HCT116 (cell line): ENCODE measurements at regions not wholly inside any gene's neighbourhood (a gene's known extent, or its start where the extent isn't known, plus 50 kb on each side); places are given as distances from the start of the nearest gene placed in this dataset.

Experiments
- ATAC-seq: fragments of 200-7000 bp; cut with Tn5 transposase; 2 replicates; pipeline ENCODE4 v1.9.1; 2020; ENCODE audit warnings: mild to moderate bottlenecking, moderate library complexity
- BruUV-seq: library from RNA; stranded (reverse); fragments of 400-500 nt; replicated peaks from 2 replicates; lab custom pipeline; 2021; lab: Mats Ljungman, UMichigan
- CTCF ChIA-PET: fragments of 300-600 bp; sonication (Branson Sonifier 250); formaldehyde crosslinking; loops from one replicate; lab custom pipeline; 2021; ENCODE audit warnings: antibody characterized with exemption; lab: Charles Lee
- POLR2A ChIA-PET: fragments of 300-600, 350-600 bp; sonication (Branson Sonifier 250); formaldehyde crosslinking; loops from one replicate; lab custom pipeline; 2021; ENCODE audit warnings: antibody characterized with exemption; lab: Charles Lee
- RAD21 ChIA-PET, 2 experiments: fragments of 300-600 bp; sonication (Branson Sonifier 250); formaldehyde crosslinking; loops; one replicate each; lab custom pipeline; 2023; ENCODE audit warnings: low total read pairs in 2 of 2; ENCODE audit not compliant: uncharacterized antibody in 2 of 2, unreplicated experiment in 2 of 2, low non-redundant PET in 1 of 2; lab: Charles Lee
- DNase-seq: peaks from one replicate; pipeline ENCODE4 v3.0.0-alpha.2; 2010; ENCODE audit warnings: low read depth, low spot score
- H2AFZ ChIP-seq: fragments of 200-600 bp; shearing (Covaris generic), sonication (generic); 2 replicates; pipeline ENCODE4 v1.6.1; 2017; ENCODE audit warnings: low read depth, mixed run types, mixed read lengths, antibody characterized with exemption, low read length; ENCODE audit not compliant: poor library complexity, severe bottlenecking
- H3K27ac ChIP-seq: 2 replicates; pipeline ENCODE4 v1.5.1; 2012; ENCODE audit warnings: low read depth, low read length
- H3K27me3 ChIP-seq: fragments of 200-600 bp; sonication (generic); 2 replicates; pipeline ENCODE4 v1.6.1; 2016; ENCODE audit warnings: mixed run types, low read length, mixed read lengths; ENCODE audit not compliant: insufficient read depth
- H3K36me3 ChIP-seq, 2 experiments: fragments of 200-500 bp in 1 of 2; fragments of 200-600 bp in 1 of 2; sonication (Bioruptor generic) in 1 of 2; sonication (generic) in 1 of 2; 2 replicates each; pipeline versions ENCODE4 v1.5.1 to v1.6.1; 2014 to 2016; ENCODE audit warnings: low read length in 2 of 2, inconsistent platforms in 1 of 2, mixed read lengths in 1 of 2, mixed run types in 1 of 2; ENCODE audit not compliant: insufficient read depth in 2 of 2, control insufficient read depth in 1 of 2
- H3K4me1 ChIP-seq, 2 experiments: fragments of 200-600 bp in 1 of 2; sonication (generic) in 1 of 2; 2 replicates each; pipeline versions ENCODE4 v1.5.1 to v1.6.1; 2012 to 2017; ENCODE audit warnings: low read length in 2 of 2, inconsistent platforms in 1 of 2, mild to moderate bottlenecking in 1 of 2, mixed read lengths in 1 of 2, mixed run types in 1 of 2, moderate library complexity in 1 of 2; ENCODE audit not compliant: insufficient read depth in 2 of 2, control insufficient read depth in 1 of 2
- H3K4me2 ChIP-seq: fragments of 200-600 bp; sonication (generic); 2 replicates; pipeline ENCODE4 v1.6.1; 2017; ENCODE audit warnings: mixed run types, low read length, mixed read lengths
- H3K4me3 ChIP-seq, 2 experiments: fragments of 200-600 bp in 1 of 2; sonication (generic) in 1 of 2; replicated peaks in 1 of 2; 2 replicates each; pipeline ENCODE4 v1.5.1; 2011 to 2016; ENCODE audit warnings: low read length in 2 of 2, control low read depth in 1 of 2, low read depth in 1 of 2, mild to moderate bottlenecking in 1 of 2, mixed read lengths in 1 of 2, mixed run types in 1 of 2
- H3K79me2 ChIP-seq: fragments of 200-600 bp; sonication (generic); 2 replicates; pipeline ENCODE4 v1.6.1; 2017; ENCODE audit warnings: mild to moderate bottlenecking, mixed run types, low read length, moderate library complexity, mixed read lengths; ENCODE audit not compliant: insufficient read depth
- H3K9ac ChIP-seq: fragments of 200-600 bp; sonication (generic); 2 replicates; pipeline ENCODE4 v1.6.1; 2016; ENCODE audit warnings: low read length, mixed read lengths
- H3K9me2 ChIP-seq: fragments of 200-600 bp; sonication (generic), shearing (Covaris generic); 2 replicates; pipeline ENCODE4 v1.6.1; 2017; ENCODE audit warnings: mixed run types, mild to moderate bottlenecking, moderate library complexity; ENCODE audit not compliant: insufficient read depth
- H3K9me3 ChIP-seq, 2 experiments: fragments of 200-500 bp in 1 of 2; fragments of 200-600 bp in 1 of 2; sonication (Bioruptor generic) in 1 of 2; sonication (generic) in 1 of 2; 2 replicates each; pipeline ENCODE4 v1.6.1; 2014 to 2017; ENCODE audit warnings: low read length in 2 of 2, mixed read lengths in 2 of 2, inconsistent platforms in 1 of 2, low read depth in 1 of 2, mild to moderate bottlenecking in 1 of 2, mixed run types in 1 of 2, moderate library complexity in 1 of 2; ENCODE audit not compliant: control insufficient read depth in 1 of 2, insufficient read depth in 1 of 2
- H4K20me1 ChIP-seq: fragments of 200-600 bp; sonication (generic), shearing (Covaris generic); 2 replicates; pipeline ENCODE4 v1.6.1; 2017; ENCODE audit warnings: mixed run types, mild to moderate bottlenecking, moderate library complexity; ENCODE audit not compliant: insufficient read depth
- CBX3 ChIP-seq: IDR thresholded peaks from 2 replicates; pipeline ENCODE4 v1.6.1; 2012; ENCODE audit warnings: low read depth
- CEBPB ChIP-seq: IDR thresholded peaks from 2 replicates; pipeline ENCODE4 v1.6.1; 2012; ENCODE audit warnings: low read depth
- ELF1 ChIP-seq: IDR thresholded peaks from 2 replicates; pipeline ENCODE4 v1.6.1; 2012; ENCODE audit warnings: low read depth, borderline replicate concordance
- EZH2 ChIP-seq: fragments of 200-600 bp; sonication (generic); IDR thresholded peaks from 2 replicates; pipeline ENCODE4 v1.6.1; 2017; ENCODE audit warnings: antibody characterized with exemption, mixed run types
- FOSL1 ChIP-seq: IDR thresholded peaks from 2 replicates; pipeline ENCODE4 v1.6.1; 2012; ENCODE audit warnings: low read depth
- JUND ChIP-seq: IDR thresholded peaks from 2 replicates; pipeline ENCODE4 v1.6.1; 2012
- SP1 ChIP-seq: IDR thresholded peaks from 2 replicates; pipeline ENCODE4 v1.6.1; 2012; ENCODE audit warnings: low read depth
- ZNF274 ChIP-seq: fragments of 200-500 bp; sonication (Bioruptor generic); IDR thresholded peaks from 2 replicates; pipeline ENCODE4 v1.6.1; 2014; ENCODE audit warnings: mild to moderate bottlenecking, low read depth, low read length, inconsistent platforms
- intact Hi-C: fragments of 100-400 bp; cut with micrococcal nuclease; formaldehyde crosslinking; loops from 2 replicates; pipeline ENCODE4 v1.10.0; 2022
- TF ChIP-seq, protein P1 (sequence below): IDR thresholded peaks from 2 replicates; pipeline ENCODE4 v1.6.1; 2011; ENCODE audit warnings: mild to moderate bottlenecking, low read length, moderate library complexity; ENCODE audit not compliant: insufficient replicate concordance; ENCODE audit errors: extremely low read depth

DNA sequence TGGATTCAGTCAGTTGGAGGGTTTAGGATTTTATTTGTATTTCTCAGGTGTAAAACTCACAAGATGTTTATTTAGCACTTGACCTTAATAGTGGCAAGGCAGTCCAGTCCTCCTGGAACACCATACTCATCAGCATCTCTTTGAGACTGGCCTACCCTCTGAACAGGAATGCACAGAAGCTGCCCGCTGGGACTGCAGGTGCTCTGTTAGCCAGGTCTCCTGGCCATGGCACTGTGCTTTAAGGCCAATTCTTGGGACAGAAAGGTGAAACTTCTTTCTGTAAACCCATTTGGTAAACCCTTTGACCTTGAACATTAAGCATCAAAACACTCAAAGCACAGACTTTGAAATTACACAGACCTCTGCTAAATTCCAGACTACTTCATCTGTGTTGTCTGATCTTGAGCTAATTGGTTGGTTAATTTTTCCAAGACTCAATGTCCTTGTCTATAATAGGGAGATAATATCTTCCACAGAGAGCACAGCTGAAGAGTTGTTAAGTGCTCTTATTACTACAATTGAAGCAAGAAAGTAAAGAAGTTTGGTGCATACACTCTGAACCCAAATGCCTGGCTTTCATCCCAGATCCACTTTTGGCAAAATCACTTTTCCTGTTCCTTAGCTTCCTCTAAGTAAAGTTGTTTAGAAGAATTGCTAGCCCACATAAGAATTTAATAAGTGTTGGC, 54.9 kb upstream of the NT5E start (continued):
- TF ChIP-seq, protein P1, sequence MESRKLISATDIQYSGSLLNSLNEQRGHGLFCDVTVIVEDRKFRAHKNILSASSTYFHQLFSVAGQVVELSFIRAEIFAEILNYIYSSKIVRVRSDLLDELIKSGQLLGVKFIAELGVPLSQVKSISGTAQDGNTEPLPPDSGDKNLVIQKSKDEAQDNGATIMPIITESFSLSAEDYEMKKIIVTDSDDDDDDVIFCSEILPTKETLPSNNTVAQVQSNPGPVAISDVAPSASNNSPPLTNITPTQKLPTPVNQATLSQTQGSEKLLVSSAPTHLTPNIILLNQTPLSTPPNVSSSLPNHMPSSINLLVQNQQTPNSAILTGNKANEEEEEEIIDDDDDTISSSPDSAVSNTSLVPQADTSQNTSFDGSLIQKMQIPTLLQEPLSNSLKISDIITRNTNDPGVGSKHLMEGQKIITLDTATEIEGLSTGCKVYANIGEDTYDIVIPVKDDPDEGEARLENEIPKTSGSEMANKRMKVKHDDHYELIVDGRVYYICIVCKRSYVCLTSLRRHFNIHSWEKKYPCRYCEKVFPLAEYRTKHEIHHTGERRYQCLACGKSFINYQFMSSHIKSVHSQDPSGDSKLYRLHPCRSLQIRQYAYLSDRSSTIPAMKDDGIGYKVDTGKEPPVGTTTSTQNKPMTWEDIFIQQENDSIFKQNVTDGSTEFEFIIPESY: no peak
- TF ChIP-seq ELF1: no peak
- no peak for TF ChIP-seq CBX3
- TF ChIP-seq FOSL1: no peak
- no peak for TF ChIP-seq JUND
- TF ChIP-seq CEBPB: no peak
- no peak for TF ChIP-seq EZH2
- no peak for TF ChIP-seq ZNF274

DNA sequence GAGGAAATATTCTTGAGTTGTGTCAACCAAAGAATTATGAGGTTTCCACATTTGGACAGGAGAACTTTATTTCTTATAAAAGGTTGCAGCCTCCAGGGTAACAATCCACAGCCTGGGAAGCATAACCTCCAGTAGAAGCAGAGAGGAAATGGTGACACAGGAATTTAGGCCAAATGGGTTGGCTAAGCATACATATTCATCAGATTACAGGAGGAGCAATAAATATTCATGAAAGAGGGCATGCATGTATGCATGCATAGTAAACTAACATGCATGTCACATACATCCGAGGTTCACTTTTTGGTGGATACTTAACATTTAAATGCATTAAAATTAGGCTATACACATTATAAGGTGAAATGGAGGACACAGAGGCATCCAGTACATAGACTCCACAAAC, 55.7 kb upstream of the NT5E start:
- intact Hi-C loops: no loop called here
- H3K27ac ChIP-seq: no peak overlapping the region
- H3K9me3 ChIP-seq: no peaks in the 10 kb centered on the region
- peaks cover 0 to 16% of the 10 kb centered on the region in 2 experiments; a peak in 1 of 4 replicates for H3K4me1 ChIP-seq
- BruUV-seq: no TSS peak
- no peak for ATAC-seq
- no peak overlapping the region for H2AFZ ChIP-seq
- no peak overlapping the region for H3K4me3 ChIP-seq
- ChIA-PET RAD21 (no interaction called here), CTCF (no interaction called here), POLR2A (no interaction called here)
- no peak overlapping the region for H3K4me2 ChIP-seq
- H3K27me3 ChIP-seq: no peaks in the 10 kb centered on the region
- H4K20me1 ChIP-seq: no peaks in the 10 kb centered on the region
- no peak for DNase-seq
- no peak for TF ChIP-seq SP1
- H3K36me3 ChIP-seq: no peaks in the 10 kb centered on the region
- no peak overlapping the region for H3K9ac ChIP-seq
- H3K79me2 ChIP-seq: no peaks in the 10 kb centered on the region
- H3K9me2 ChIP-seq: no peaks in the 10 kb centered on the region
